ENCODE measurements at regions not wholly inside any gene's neighbourhood (a gene's known extent, or its start where the extent isn't known, plus 50 kb on each side); places are given as distances from the start of the nearest gene placed in this dataset.

- TF ChIP-seq CTCF (IDR thresholded peaks at IDR 0.05; ENCODE audit: poor library complexity): no peak
- TF ChIP-seq EZH2phosphoT487 (IDR thresholded peaks at IDR 0.05; ENCODE audit: low read depth, severe bottlenecking, unreplicated experiment): no peak
- TF ChIP-seq EZH2 (IDR thresholded peaks at IDR 0.05; ENCODE audit: borderline replicate concordance): no peak
- Histone ChIP-seq H2AFZ (no peak overlapping the region), H3K4me2 (no peak overlapping the region), H3K4me1 (ENCODE audit: insufficient read depth) (no peaks in the 10 kb centered on the region), H3K27ac (no peak overlapping the region), H3K9me3 (ENCODE audit: low read depth) (no peaks in the 10 kb centered on the region), H4K20me1 (ENCODE audit: insufficient read depth, poor library complexity, severe bottlenecking) (no peaks in the 10 kb centered on the region), H3K27me3 (no peaks in the 10 kb centered on the region), H3K36me3 (replicated peaks; ENCODE audit: insufficient read depth, low read depth) (no peaks in the 10 kb centered on the region), H3K9me2 (replicated peaks; ENCODE audit: insufficient read depth) (no peaks in the 10 kb centered on the region), H3K79me2 (no peaks in the 10 kb centered on the region), H3K4me3 (no peak overlapping the region)
- 88% methylated on average over 3 of the region's 3 CpGs for WGBS (ENCODE audit: low lambda C conversion rate, missing lambda C conversion rate)
- no peak for DNase-seq (ENCODE audit: low spot score)
Measured at GRCh38 chr10:2543974-2544373, 523.4 kb upstream of the PFKP start.

DNA sequence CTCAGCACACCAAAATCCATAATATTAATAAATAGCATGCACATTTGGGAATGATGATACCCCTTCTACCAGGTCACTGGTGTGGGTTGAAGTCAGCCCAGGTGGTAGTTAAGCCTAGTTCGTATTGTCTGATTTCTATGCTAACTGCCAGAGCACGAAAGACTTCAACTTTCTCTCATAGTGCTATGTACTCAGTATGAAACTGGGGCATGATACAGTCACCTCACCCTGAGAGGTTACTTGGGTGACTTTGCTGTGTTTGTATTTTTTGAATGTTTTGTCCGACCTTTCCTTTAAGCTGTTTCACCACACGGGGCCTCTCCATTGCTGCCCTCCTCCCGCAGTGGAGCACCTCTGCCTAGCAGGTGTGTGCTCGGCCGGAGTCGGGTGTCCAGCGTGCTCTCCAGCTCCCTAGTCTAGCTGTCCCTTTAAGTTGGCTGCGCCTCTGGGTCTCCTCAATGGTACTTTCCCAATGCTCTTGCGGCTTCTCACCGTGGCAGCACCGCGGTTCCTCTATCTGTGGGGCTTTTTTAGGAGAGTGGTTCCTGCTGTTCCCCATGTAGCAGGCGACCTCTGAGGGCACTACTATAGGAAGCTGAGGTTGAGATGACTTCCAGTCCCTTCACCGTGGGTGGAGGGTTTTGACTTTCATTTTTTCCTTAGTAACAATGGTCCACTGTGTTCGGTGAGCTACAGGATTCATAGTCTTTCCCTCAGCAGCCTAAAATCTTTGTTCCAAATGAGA is 524.0 kb upstream of the PFKP start:
- no peak for DNase-seq (ENCODE audit: low spot score)
- Histone ChIP-seq H4K20me1 (ENCODE audit: insufficient read depth, poor library complexity, severe bottlenecking) (no peaks in the 10 kb centered on the region), H3K36me3 (replicated peaks; ENCODE audit: insufficient read depth, low read depth) (no peaks in the 10 kb centered on the region), H3K4me2 (no peak overlapping the region), H3K9me3 (ENCODE audit: low read depth) (no peaks in the 10 kb centered on the region), H3K9me2 (replicated peaks; ENCODE audit: insufficient read depth) (no peaks in the 10 kb centered on the region), H3K79me2 (no peaks in the 10 kb centered on the region), H3K27ac (no peak overlapping the region), H3K4me1 (ENCODE audit: insufficient read depth) (no peaks in the 10 kb centered on the region), H3K27me3 (no peaks in the 10 kb centered on the region), H3K4me3 (no peak overlapping the region), H2AFZ (no peak overlapping the region)
- TF ChIP-seq CTCF (IDR thresholded peaks at IDR 0.05; ENCODE audit: poor library complexity): no peak
- TF ChIP-seq EZH2 (IDR thresholded peaks at IDR 0.05; ENCODE audit: borderline replicate concordance): no peak
- no peak for TF ChIP-seq EZH2phosphoT487 (IDR thresholded peaks at IDR 0.05; ENCODE audit: low read depth, severe bottlenecking, unreplicated experiment)
- WGBS (ENCODE audit: low lambda C conversion rate, missing lambda C conversion rate): 89% methylated on average over 17 of the region's 17 CpGs

GRCh38 chr10:2541176-2541575 is 526.2 kb upstream of the PFKP start:
- H3K79me2 ChIP-seq: no peaks in the 10 kb centered on the region
- no peaks in the 10 kb centered on the region for H3K36me3 ChIP-seq (replicated peaks; ENCODE audit: insufficient read depth, low read depth)
- no peaks in the 10 kb centered on the region for H3K4me1 ChIP-seq (ENCODE audit: insufficient read depth)
- 60% methylated on average over 4 of the region's 4 CpGs for WGBS (ENCODE audit: low lambda C conversion rate, missing lambda C conversion rate)
- no peaks in the 10 kb centered on the region for H3K9me3 ChIP-seq (ENCODE audit: low read depth)
- no peaks in the 10 kb centered on the region for H3K9me2 ChIP-seq (replicated peaks; ENCODE audit: insufficient read depth)
- no peak overlapping the region for H2AFZ ChIP-seq
- DNase-seq (ENCODE audit: low spot score): no peak
- H4K20me1 ChIP-seq (ENCODE audit: insufficient read depth, poor library complexity, severe bottlenecking): no peaks in the 10 kb centered on the region
- H3K27me3 ChIP-seq: no peaks in the 10 kb centered on the region
- no peak for TF ChIP-seq CTCF (IDR thresholded peaks at IDR 0.05; ENCODE audit: poor library complexity)
- no peak overlapping the region for H3K27ac ChIP-seq
- no peak overlapping the region for H3K4me2 ChIP-seq
- no peak overlapping the region for H3K4me3 ChIP-seq
